ENCODE measurements at regions not wholly inside any gene's neighbourhood (a gene's known extent, or its start where the extent isn't known, plus 50 kb on each side); places are given as distances from the start of the nearest gene placed in this dataset.

DNA sequence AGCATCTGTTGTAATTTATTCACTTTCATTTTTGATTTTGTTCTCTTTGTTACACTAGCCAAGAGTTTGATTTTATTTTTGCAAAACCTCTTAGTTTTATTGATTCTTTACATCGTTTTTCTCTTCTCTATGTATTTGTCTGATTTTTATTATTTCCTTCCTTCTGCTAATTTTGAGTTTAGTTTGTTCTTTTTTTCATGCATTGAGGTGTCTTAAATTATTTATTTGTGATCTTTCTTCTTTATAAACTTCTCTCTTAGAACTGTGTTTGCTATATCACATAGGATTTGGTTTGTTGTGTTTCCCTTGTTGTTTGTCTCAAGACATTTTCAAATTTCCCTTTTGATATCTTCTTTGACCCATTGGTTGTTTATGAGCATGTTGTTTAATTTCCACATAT, 51.7 kb upstream of the NFKBIA start:
- no peak for DNase-seq (ENCODE audit: low spot score)

DNA sequence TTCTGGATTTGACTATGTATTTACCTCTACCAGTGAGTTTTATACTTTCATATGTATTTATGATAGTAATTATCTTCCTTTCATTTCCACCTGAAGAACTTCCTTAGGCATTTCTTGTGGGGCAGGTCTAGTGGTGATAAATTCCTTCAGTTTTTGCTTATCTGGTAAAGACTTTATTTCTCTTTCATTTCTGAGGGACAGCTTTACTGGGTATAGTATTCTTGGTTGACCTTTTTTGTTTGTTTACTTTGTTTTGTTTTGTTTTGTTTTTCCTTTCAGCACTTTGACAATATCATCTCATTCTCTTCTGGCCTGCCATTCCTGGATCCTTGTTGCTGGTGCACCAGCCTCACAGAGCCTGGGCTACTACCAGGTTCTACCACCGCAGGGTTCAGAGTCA, 53.9 kb upstream of the NFKBIA start:
- DNase-seq (ENCODE audit: low spot score): no peak

DNA sequence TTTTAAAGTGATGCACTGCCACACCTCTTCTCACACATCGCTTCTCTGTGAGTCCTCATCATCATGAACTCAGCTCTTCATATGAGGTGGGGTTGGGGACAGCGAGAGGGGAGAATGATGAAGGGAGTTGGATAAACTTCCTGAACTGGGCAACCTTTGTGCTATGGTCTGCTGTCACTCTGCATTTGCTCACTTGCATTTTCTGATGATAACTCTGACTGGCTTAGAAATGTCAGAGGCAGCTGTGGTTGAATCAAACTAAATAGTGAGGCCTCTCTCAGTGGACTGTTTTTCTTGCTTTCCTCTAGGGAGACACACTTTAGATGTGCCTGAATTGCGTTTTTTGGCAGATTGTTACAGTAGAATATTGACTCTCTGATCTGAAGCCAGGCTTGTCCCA, 55.2 kb upstream of the NFKBIA start:
- no peak for DNase-seq (ENCODE audit: low spot score)

DNA sequence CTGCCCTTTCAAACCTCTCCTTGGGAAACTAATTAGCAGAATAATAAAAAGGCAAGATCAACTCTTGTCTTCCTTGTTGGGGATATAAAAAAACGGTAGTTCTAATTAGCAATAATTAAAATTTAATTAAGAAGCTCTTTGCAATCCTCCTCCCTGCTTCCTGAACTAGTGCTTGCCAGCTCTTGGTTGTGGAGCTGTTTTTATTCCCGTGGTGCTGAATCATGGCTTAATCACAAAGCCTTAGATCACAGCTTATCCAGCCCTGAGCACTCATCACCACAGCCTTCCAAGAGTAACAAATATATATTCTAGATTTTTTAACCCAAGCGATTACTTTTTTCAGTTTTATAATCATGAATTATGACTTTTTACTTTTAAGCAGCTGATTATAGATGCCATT, 63.2 kb upstream of the INSM2 start:
- peak; percentile 23 for DNase-seq (ENCODE audit: low spot score)

GRCh38 chr14:35471803-35472202, 62.2 kb upstream of the INSM2 start:
- no peak for DNase-seq (ENCODE audit: low spot score)

GRCh38 chr14:35474323-35474722, 59.6 kb upstream of the INSM2 start:
- DNase-seq (ENCODE audit: low spot score): no peak

GRCh38 chr14:35480119-35480769, 53.7 kb upstream of the INSM2 start:
- no peak for DNase-seq (ENCODE audit: low spot score)

- no peak for DNase-seq (ENCODE audit: low spot score)
These were observed 50.9 kb upstream of the INSM2 start for GRCh38 chr14:35482994-35483515.
